PC-3 (cell line): ENCODE measurements at regions not wholly inside any gene's neighbourhood (a gene's known extent, or its start where the extent isn't known, plus 50 kb on each side); places are given as distances from the start of the nearest gene placed in this dataset.
A peak's percentile ranks its signal among the peaks of the same experiment; 100 is the strongest.

Source experiments
- ATAC-seq: fragments of 200-7000 bp; cut with Tn5 transposase; 2 replicates; pipeline ENCODE4 v1.9.1; 2020; ENCODE audit warnings: mild to moderate bottlenecking, moderate library complexity
- BruUV-seq: library from RNA; stranded (reverse); fragments of 400-500 nt; replicated peaks from 2 replicates; lab custom pipeline; 2021; lab: Mats Ljungman, UMichigan
- CTCF ChIA-PET: fragments of 300-600 bp; sonication (Branson Sonifier 250); formaldehyde crosslinking; loops from one replicate; lab custom pipeline; 2022; ENCODE audit warnings: antibody characterized with exemption; lab: Charles Lee
- POLR2A ChIA-PET: fragments of 300-600 bp; sonication (Branson Sonifier 250); formaldehyde crosslinking; loops from one replicate; lab custom pipeline; 2022; ENCODE audit warnings: antibody characterized with exemption; ENCODE audit not compliant: unreplicated experiment; lab: Charles Lee
- DNase-seq: peaks from one replicate; pipeline ENCODE4 v3.0.0-alpha.2; 2015
- H2AFZ ChIP-seq: fragments of 300-600 bp; sonication (generic); 2 replicates; pipeline ENCODE4 v1.6.0; 2016; ENCODE audit warnings: antibody characterized with exemption, low read length
- H3F3A ChIP-seq: fragments of 300-600 bp; sonication (generic); one replicate; pipeline ENCODE4 v1.6.0; 2017; ENCODE audit warnings: antibody characterized with exemption, low read length, control low read depth, mild to moderate bottlenecking; ENCODE audit not compliant: unreplicated experiment
- H3K27ac ChIP-seq: fragments of 300-600 bp; sonication (generic); 2 replicates; pipeline ENCODE4 v1.5.1; 2016; ENCODE audit warnings: mild to moderate bottlenecking, low read length
- H3K27me3 ChIP-seq: fragments of 300-600 bp; sonication (generic); 2 replicates; pipeline ENCODE4 v1.6.1; 2016; ENCODE audit warnings: low read length, mixed read lengths
- H3K36me3 ChIP-seq: fragments of 300-600 bp; sonication (generic); 2 replicates; pipeline ENCODE4 v1.6.1; 2016; ENCODE audit warnings: low read depth, mixed run types, low read length, mixed read lengths
- H3K4me1 ChIP-seq: fragments of 300-600 bp; sonication (generic); 2 replicates; pipeline ENCODE4 v1.5.1; 2016; ENCODE audit warnings: low read length; ENCODE audit not compliant: insufficient read depth
- H3K4me2 ChIP-seq: fragments of 300-600 bp; sonication (generic); 2 replicates; pipeline ENCODE4 v1.6.0; 2016; ENCODE audit warnings: low read length
- H3K4me3 ChIP-seq: fragments of 300-600 bp; sonication (generic); 2 replicates; pipeline ENCODE4 v1.5.1; 2016; ENCODE audit warnings: mild to moderate bottlenecking, low read length, mixed read lengths
- H3K79me2 ChIP-seq: fragments of 300-600 bp; sonication (generic); 2 replicates; pipeline ENCODE4 v1.6.1; 2017; ENCODE audit warnings: low read length, mixed read lengths
- H3K9ac ChIP-seq: fragments of 300-600 bp; sonication (generic); 2 replicates; pipeline ENCODE4 v1.6.0; 2016; ENCODE audit warnings: mild to moderate bottlenecking, low read length
- H3K9me2 ChIP-seq: fragments of 300-600 bp; sonication (generic); replicated peaks from 2 replicates; pipeline ENCODE4 v1.6.1; 2016; ENCODE audit warnings: mixed run types, low read length, mixed read lengths
- H3K9me3 ChIP-seq: fragments of 300-600 bp; sonication (generic); 2 replicates; pipeline ENCODE4 v1.6.1; 2016; ENCODE audit warnings: low read length, mixed read lengths
- H4K20me1 ChIP-seq: fragments of 300-600 bp; sonication (generic); 2 replicates; pipeline ENCODE4 v1.6.1; 2016; ENCODE audit warnings: low read length, mixed read lengths
- CTCF ChIP-seq: fragments of 300-600 bp; sonication (generic); conservative IDR thresholded peaks from 2 replicates; pipeline ENCODE4 v1.5.1; 2017; ENCODE audit warnings: antibody characterized with exemption, low read depth, mild to moderate bottlenecking, low read length
- EZH2 ChIP-seq: fragments of 300-600 bp; sonication (generic); IDR thresholded peaks from one replicate; pipeline ENCODE4 v1.6.1; 2017; ENCODE audit warnings: antibody characterized with exemption, mild to moderate bottlenecking, low read length; ENCODE audit not compliant: unreplicated experiment
- EZH2phosphoT487 ChIP-seq: fragments of 300-600 bp; sonication (generic); IDR thresholded peaks from 2 replicates; pipeline ENCODE4 v1.6.1; 2018; ENCODE audit warnings: mild to moderate bottlenecking, antibody characterized with exemption, low read length, borderline replicate concordance
- intact Hi-C: fragments of 100-400 bp; cut with micrococcal nuclease; formaldehyde crosslinking; loops from 2 replicates; pipeline ENCODE4 v1.9.0; 2023

GRCh38 chr18:43534511-43534910 lies 257.2 kb upstream of the SYT4 start:
- H4K20me1 ChIP-seq = no peaks in the 10 kb centered on the region
- ChIA-PET POLR2A (no interaction called here), CTCF (interaction anchor here (0.6 kb wide), 1 partner anchor 15 kb away, joined by 3 read pairs; no protein-coding TSS in a partner anchor)
- H3K4me2 ChIP-seq = no peak overlapping the region
- no peak overlapping the region for H3K9ac ChIP-seq
- H3K9me2 ChIP-seq = no peaks in the 10 kb centered on the region
- H3K9me3 ChIP-seq = no peaks in the 10 kb centered on the region
- H3F3A ChIP-seq = no peaks in the 10 kb centered on the region
- DNase-seq (peak; percentile 14), ATAC-seq (no peak)
- no peak overlapping the region for H2AFZ ChIP-seq
- BruUV-seq = no TSS peak
- no peak overlapping the region for H3K4me3 ChIP-seq
- H3K79me2 ChIP-seq = no peaks in the 10 kb centered on the region
- intact Hi-C loops = no loop called here
- H3K36me3 ChIP-seq = no peaks in the 10 kb centered on the region
- no peaks in the 10 kb centered on the region for H3K4me1 ChIP-seq
- no peaks in the 10 kb centered on the region for H3K27me3 ChIP-seq
- H3K27ac ChIP-seq = no peak overlapping the region
- TF ChIP-seq EZH2 = no peak
- TF ChIP-seq EZH2phosphoT487 = no peak
- TF ChIP-seq CTCF = no peak

- no peak for TF ChIP-seq EZH2phosphoT487
- no peak for TF ChIP-seq EZH2
- TF ChIP-seq CTCF = no peak
- Histone ChIP-seq H3K9ac (no peak overlapping the region), H3K27me3 (no peaks in the 10 kb centered on the region), H3K9me2 (no peaks in the 10 kb centered on the region), H3K9me3 (no peaks in the 10 kb centered on the region), H3F3A (no peaks in the 10 kb centered on the region), H3K27ac (no peak overlapping the region), H2AFZ (no peak overlapping the region), H3K4me1 (no peaks in the 10 kb centered on the region), H3K4me3 (no peak overlapping the region), H4K20me1 (no peaks in the 10 kb centered on the region), H3K4me2 (no peak overlapping the region), H3K79me2 (no peaks in the 10 kb centered on the region), H3K36me3 (no peaks in the 10 kb centered on the region)
- intact Hi-C loops = no loop called here
- POLR2A ChIA-PET = no interaction called here
- ATAC-seq (no peak), DNase-seq (peak; percentile 12)
- CTCF ChIA-PET = no interaction called here
- no TSS peak for BruUV-seq
Measured at GRCh38 chr18:43539862-43540261, 262.6 kb upstream of the SYT4 start.

- POLR2A ChIA-PET = no interaction called here
- H3K79me2 ChIP-seq = no peaks in the 10 kb centered on the region
- no peaks in the 10 kb centered on the region for H3F3A ChIP-seq
- ATAC-seq = no peak
- H3K9me3 ChIP-seq = no peaks in the 10 kb centered on the region
- H3K9ac ChIP-seq = no peak overlapping the region
- H4K20me1 ChIP-seq = no peaks in the 10 kb centered on the region
- intact Hi-C loops = no loop called here
- TF ChIP-seq EZH2phosphoT487 (no peak), CTCF (no peak), EZH2 (no peak)
- H3K27ac ChIP-seq = no peak overlapping the region
- no peaks in the 10 kb centered on the region for H3K4me1 ChIP-seq
- H3K4me3 ChIP-seq = no peak overlapping the region
- no peak for DNase-seq
- CTCF ChIA-PET = no interaction called here
- H2AFZ ChIP-seq = no peak overlapping the region
- H3K9me2 ChIP-seq = no peaks in the 10 kb centered on the region
- H3K27me3 ChIP-seq = no peaks in the 10 kb centered on the region
- no peaks in the 10 kb centered on the region for H3K36me3 ChIP-seq
- no peak overlapping the region for H3K4me2 ChIP-seq
- no TSS peak for BruUV-seq
Measured at GRCh38 chr18:43542016-43542415, 264.7 kb upstream of the SYT4 start.
